SHP77 treated with DMSO at 0.1 percent for 48 hours (cell line): ENCODE measurements at regions not wholly inside any gene's neighbourhood (a gene's known extent, or its start where the extent isn't known, plus 50 kb on each side); places are given as distances from the start of the nearest gene placed in this dataset.
"Not testable (repeated sequence)": the region's sequence is repeated elsewhere in the genome, so short reads cannot be mapped to it uniquely, and the experiment has no call there.

ENCODE experiments used
- DNase-seq: peaks from one replicate; lab custom pipeline; 2025; lab: John Stamatoyannopoulos, UW

DNA sequence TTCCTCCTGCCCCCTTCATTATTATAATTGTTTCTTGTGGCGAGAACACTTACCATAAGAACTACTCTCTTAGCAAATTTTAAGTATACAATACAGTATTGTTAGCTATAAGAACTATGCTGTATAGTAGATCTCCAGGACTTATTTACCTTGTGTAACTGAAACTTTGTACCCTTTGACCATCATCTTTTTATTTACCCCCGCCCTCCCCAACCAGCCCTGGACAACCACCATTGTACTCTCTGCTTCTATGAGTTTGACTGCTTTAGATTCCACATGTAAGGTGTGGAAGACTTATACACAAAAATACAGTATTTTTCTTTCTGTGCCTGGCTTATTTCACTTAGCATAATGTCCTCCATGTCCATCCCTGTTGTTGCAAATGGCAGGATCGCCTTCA, 161.1 kb downstream of the PHF8 start:
- DNase-seq, result no peak

DNA sequence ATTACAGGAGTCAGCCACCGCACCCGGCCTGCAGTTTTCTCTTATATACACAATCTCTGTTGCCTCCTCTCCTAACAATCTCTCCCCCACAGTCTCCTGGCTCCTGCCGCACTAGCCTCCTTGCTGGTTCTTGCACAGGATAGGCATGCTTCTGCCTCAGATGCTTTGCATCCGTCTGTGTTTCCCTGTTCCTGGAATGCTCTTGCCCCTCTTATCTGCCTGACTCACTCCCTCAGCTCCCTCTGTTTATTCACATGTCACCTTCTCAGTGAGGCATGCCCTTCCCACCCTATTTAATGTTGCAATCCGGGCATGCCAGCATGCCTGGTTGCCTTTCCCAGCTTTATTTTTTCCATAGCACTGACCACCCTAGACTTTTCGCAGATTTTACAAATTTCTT, 161.9 kb downstream of the PHF8 start:
- DNase-seq, result no peak

DNA sequence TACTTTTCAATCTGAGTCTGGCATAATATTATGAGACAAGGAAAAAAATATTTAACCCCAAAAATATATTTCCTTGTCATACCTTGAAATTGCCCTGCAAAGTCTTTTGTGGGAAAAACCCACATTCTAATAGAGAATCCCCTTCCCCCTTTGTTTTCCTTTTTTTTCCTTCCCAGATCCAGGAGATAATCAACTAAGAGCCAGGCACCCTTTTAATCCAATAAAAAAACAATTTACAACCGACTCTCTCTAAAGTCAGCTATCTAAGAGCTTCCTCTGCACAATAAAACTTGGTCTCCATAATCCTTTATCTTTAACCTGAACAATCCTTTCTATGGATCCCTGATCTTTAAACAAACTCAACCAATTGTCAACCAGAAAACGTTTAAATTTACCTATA, 163.5 kb downstream of the PHF8 start:
- DNase-seq, result not testable (repeated sequence)

DNA sequence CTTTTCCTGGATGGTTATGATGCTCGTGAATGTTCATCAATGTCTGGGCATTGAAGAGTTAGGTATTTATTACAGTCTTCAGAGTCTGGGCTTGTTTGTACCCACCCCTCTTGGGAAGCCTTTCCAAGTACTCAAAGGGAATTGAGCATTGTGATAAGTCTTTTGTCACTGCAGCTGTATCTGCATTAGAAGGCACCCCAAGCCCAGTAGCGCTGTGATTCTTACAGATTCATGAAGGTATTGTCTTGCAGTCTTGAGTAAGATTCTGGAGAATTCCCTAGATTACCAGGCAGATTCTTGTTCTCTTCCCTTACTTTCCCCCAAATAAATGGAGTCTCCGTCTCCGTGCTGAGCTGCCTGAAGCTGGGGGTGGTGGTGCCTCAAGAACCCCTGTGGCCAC, 173.4 kb upstream of the HUWE1 start:
- no peak for DNase-seq

- peak; percentile 67 for DNase-seq
Observed at GRCh38 chrX:53831662-53832635, 145.4 kb upstream of the HUWE1 start.

- DNase-seq, result no peak
Observed at GRCh38 chrX:53824686-53825085, 138.2 kb upstream of the HUWE1 start.

DNA sequence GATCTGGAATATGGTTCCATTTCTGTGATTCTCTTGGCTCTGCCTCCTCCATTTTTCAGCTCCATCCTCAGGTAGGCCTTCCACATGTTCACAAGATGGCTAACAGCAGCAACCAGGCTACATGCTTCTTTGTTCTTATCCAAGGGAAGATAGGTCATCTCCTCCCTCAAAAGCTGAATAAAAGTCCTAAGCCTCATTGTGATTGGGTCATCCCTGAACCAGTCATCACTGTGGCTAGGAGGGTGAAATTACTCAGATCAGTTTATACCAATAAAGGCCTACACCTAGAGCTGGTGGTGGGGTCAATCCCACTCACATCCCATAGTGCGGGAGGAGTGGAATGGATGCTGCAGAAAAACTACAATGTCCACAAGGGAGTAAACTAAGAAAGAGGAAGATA, 131.6 kb upstream of the HUWE1 start:
- DNase-seq, result not testable (repeated sequence)

GRCh38 chrX:53817548-53817947, 131.0 kb upstream of the HUWE1 start:
- no peak for DNase-seq

DNA sequence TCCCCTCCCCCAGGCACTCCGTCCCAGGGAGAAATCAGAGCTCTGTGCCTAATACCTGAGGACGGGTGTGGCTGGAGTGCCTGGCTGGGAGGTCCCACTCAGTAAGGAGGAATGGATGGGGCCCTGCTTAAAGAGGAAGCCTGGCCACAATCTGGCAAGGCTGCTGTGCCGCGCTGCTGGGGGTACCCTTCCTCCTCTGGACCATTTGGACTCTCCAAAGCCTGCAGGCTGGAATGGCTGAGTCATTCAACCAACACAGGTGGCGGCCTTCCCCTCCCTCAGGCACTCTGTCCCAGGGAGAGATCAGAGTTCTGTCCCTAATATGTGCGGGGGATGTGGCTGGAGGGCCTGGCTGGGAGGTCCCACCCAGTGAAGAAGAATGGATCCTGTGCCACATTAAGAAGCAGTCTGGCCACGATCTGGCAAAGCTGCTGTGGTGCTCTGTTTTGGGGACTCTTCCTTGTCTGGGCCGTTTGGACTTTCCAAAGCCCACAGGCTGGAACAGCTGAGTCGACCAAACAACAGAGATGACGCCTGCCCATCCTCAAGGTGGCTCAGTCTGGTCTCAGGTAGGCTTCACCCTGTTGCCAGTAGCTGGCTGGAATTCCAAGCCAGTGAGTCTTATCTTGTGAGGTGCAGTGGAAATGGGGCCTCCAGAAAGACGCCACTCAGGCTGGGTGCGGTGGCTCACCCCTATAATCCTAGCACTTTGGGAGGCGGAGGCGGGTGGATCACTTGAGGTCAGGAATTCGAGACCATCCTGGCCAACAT, 127.3 kb upstream of the HUWE1 start:
- DNase-seq, result no peak

DNA sequence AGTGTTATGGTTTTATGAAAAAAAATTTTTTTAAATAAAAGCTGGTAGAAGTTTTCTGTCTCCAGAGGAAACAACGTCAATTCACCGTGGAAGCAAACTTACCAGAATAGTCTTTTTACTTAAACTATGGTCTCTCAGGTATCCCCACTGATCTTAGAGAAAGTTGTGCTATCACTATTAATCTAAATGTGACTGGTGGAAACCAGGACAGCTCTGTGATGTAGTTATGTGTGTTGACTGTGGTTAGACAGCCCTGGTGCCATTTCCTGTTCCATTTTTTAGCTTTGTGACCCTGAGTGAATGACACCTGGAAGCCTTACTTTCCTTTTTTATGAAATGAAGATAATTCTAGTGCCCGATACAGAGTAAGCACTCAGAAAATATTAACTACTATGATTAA, 111.8 kb upstream of the HUWE1 start:
- DNase-seq, result no peak

GRCh38 chrX:53795576-53795975, 109.1 kb upstream of the HUWE1 start:
- DNase-seq, result no peak

DNA sequence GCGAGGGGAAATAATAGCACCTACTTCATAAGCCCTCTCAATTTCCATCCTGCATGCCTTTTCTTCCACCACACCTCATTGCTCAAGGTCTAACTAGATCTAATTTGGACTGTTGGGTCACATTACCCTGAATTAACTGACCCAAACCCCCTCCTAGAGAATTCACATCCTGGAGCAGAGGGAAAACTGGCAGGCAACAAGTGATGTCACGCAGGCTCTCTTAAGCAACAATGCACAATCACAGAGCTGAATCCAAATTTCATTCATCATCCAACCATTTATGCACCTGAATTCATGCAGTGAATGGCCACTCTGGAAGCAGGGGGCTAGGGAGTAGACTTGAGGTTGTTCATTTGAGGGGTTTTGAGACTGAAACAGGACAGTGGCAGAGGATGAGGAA, 107.7 kb upstream of the HUWE1 start:
- DNase-seq, result no peak

GRCh38 chrX:53768865-53769264, 82.3 kb upstream of the HUWE1 start:
- DNase-seq, result no peak

DNA sequence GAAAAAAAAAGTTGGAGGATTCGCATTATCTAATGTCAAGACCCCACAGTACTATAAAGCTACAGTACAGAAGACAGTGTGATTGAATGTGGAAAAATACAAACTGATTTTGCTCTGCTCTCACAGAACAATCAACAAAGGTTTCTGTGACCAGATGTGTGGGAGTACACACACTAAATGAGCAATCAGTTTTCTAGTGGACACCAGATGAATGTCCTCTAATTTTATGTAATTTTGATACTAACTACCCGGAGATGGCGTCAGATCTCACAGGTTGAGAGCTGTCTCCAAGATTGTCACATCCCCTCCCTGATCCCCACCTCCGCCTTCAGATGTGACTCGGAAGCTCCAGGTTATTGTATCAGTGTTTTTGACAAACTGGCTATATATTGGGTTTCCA, 81.9 kb upstream of the HUWE1 start:
- DNase-seq, result no peak

- no peak for DNase-seq
Observed at GRCh38 chrX:53767544-53767943, 81.0 kb upstream of the HUWE1 start.

GRCh38 chrX:53757181-53757580, 70.7 kb upstream of the HUWE1 start:
- DNase-seq, result not testable (repeated sequence)

GRCh38 chrX:53746718-53747117, 60.2 kb upstream of the HUWE1 start:
- no peak for DNase-seq

DNA sequence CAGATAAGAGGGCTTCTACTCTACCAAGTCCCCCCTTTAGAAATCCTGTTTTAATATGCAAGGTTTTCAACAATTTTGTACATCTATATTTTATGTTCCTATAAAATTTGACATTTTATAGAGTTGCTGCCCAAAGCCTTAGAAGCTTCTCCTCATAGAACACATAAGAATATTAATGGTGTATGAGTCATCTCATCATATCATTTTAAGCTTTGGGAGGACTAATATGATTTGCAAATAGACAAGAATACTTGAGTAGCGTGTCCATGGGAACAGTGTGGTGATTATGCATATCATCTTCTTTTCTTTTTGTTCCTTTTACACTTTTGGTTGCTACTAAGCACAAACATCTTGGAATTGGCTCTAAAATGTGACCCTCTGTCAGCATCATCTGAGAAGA, 56.7 kb upstream of the HUWE1 start:
- DNase-seq, result no peak

DNA sequence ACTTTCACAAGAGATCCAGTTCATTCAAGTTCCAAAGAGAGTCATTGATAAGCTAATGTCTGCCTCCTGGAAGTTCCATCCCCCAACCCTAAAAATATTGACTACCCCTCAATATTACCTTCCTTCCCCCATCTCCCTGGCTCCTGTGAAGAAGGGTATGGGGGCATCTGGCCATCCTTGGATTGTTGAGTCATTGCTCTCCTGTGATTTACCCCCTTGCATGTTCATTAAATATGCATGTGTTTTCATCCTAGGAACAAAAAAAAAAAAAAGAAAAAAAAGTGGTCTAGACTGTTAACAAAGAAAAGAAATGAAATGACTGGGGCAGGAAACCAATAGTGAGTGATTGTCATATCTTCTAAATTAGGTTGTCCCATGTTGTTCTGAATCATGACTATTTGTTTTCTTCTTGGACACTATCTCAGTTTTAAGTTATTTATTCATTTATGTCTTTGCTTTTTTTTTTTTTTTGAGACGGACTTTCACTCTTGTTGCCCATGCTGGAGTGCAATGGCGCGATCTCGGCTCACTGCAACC, 51.9 kb upstream of the HUWE1 start:
- DNase-seq, result no peak
